ENCODE measurements at regions not wholly inside any gene's neighbourhood (a gene's known extent, or its start where the extent isn't known, plus 50 kb on each side); places are given as distances from the start of the nearest gene placed in this dataset.
"Not testable (repeated sequence)": the region's sequence is repeated elsewhere in the genome, so short reads cannot be mapped to it uniquely, and the experiment has no call there.

DNA sequence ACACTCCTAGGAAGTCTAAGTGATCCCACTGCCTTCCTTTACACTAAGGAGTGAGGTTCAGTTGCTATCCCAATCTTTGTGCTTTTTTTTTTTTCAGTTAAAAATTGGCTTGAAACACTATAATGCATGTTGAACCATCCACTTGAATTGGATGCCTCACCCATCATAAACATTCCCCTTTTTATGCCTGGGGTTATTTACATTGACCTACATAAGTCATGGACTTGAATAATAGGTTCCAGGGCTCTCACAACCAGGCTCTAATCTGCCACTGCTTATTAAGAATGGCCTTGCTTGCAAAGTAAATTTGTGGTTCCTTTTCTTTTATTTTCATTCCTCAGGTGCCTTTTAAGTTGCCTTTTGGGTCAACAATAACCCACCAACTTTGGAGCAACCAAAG lies 236.1 kb upstream of the MEIS1 start:
- Mint-ChIP-seq H3K27me3 (no peaks in the 10 kb centered on the region), H3K27ac (no peak overlapping the region), H3K9me3 (no peaks in the 10 kb centered on the region), H3K4me3 (no peak overlapping the region), H3K4me1 (no peaks in the 10 kb centered on the region), H3K36me3 (no peaks in the 10 kb centered on the region)
- no peak for DNase-seq
- CTCF ChIA-PET = no interaction called here

GRCh38 chr2:66192888-66193287 lies 242.0 kb upstream of the MEIS1 start:
- no peak overlapping the region for H3K4me3 Mint-ChIP-seq
- no peaks in the 10 kb centered on the region for H3K36me3 Mint-ChIP-seq
- peaks cover 3% of the 10 kb centered on the region for H3K9me3 Mint-ChIP-seq
- no peaks in the 10 kb centered on the region for H3K27me3 Mint-ChIP-seq
- no peak for DNase-seq
- no peak overlapping the region for H3K27ac Mint-ChIP-seq
- no peaks in the 10 kb centered on the region for H3K4me1 Mint-ChIP-seq
- CTCF ChIA-PET = no interaction called here

GRCh38 chr2:66191311-66191710 lies 243.6 kb upstream of the MEIS1 start:
- Mint-ChIP-seq H3K4me3 (no peak overlapping the region), H3K9me3 (peaks cover 3% of the 10 kb centered on the region), H3K4me1 (no peaks in the 10 kb centered on the region), H3K36me3 (no peaks in the 10 kb centered on the region), H3K27me3 (no peaks in the 10 kb centered on the region), H3K27ac (no peak overlapping the region)
- CTCF ChIA-PET = no interaction called here
- DNase-seq = no peak

- no peaks in the 10 kb centered on the region for H3K4me1 Mint-ChIP-seq
- H3K36me3 Mint-ChIP-seq = no peaks in the 10 kb centered on the region
- no peak overlapping the region for H3K27ac Mint-ChIP-seq
- H3K27me3 Mint-ChIP-seq = no peaks in the 10 kb centered on the region
- no peak overlapping the region for H3K4me3 Mint-ChIP-seq
- no peak for DNase-seq
- peaks cover 3% of the 10 kb centered on the region for H3K9me3 Mint-ChIP-seq
- CTCF ChIA-PET = no interaction called here
Measured at GRCh38 chr2:66189553-66189952, 245.4 kb upstream of the MEIS1 start.

- Mint-ChIP-seq H3K4me1 (no peaks in the 10 kb centered on the region), H3K36me3 (no peaks in the 10 kb centered on the region), H3K4me3 (no peak overlapping the region), H3K27ac (no peak overlapping the region), H3K27me3 (no peaks in the 10 kb centered on the region), H3K9me3 (no peaks in the 10 kb centered on the region)
- no peak for DNase-seq
- CTCF ChIA-PET = no interaction called here
Measured at GRCh38 chr2:66186537-66186936, 248.4 kb upstream of the MEIS1 start.

GRCh38 chr2:66185497-66186054 lies 249.3 kb upstream of the MEIS1 start:
- H3K27ac Mint-ChIP-seq = no peak overlapping the region
- H3K27me3 Mint-ChIP-seq = no peaks in the 10 kb centered on the region
- no peak for DNase-seq
- no peaks in the 10 kb centered on the region for H3K4me1 Mint-ChIP-seq
- no peaks in the 10 kb centered on the region for H3K9me3 Mint-ChIP-seq
- H3K36me3 Mint-ChIP-seq = no peaks in the 10 kb centered on the region
- CTCF ChIA-PET = no interaction called here
- H3K4me3 Mint-ChIP-seq = no peak overlapping the region

- H3K36me3 Mint-ChIP-seq, H3K4me3 Mint-ChIP-seq, H3K9me3 Mint-ChIP-seq, H3K27me3 Mint-ChIP-seq, DNase-seq, CTCF ChIA-PET, H3K27ac Mint-ChIP-seq, H3K4me1 Mint-ChIP-seq: not testable (repeated sequence)
Measured at GRCh38 chr2:66177128-66177796, 257.7 kb upstream of the MEIS1 start.

DNA sequence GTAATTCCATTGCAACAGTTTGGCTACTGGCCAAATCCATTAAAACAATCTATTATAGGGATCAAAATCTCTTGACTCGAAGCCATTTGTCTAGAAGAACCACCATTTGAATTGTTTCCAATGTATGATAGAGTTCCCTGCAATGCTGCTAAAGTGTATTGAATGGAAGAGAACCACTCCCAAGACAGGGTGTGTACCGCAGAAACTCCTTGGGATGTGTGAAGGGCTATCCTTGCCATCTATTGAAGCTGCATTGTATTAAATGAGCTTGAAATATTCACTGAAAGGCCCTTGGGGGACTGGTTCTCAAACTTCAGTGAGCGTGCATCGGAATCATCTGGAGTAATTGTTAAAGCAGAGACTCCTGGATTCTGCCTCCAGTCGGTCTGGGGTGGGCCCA lies 260.4 kb upstream of the MEIS1 start:
- CTCF ChIA-PET = no interaction called here
- Mint-ChIP-seq H3K27me3 (no peaks in the 10 kb centered on the region), H3K4me3 (no peak overlapping the region)

GRCh38 chr2:66173645-66174044 lies 261.3 kb upstream of the MEIS1 start:
- H3K4me1 Mint-ChIP-seq = no peaks in the 10 kb centered on the region
- H3K9me3 Mint-ChIP-seq = no peaks in the 10 kb centered on the region
- CTCF ChIA-PET = no interaction called here
- H3K27me3 Mint-ChIP-seq = no peaks in the 10 kb centered on the region
- DNase-seq = no peak
- H3K36me3 Mint-ChIP-seq = no peaks in the 10 kb centered on the region
- H3K4me3 Mint-ChIP-seq = no peak overlapping the region
- H3K27ac Mint-ChIP-seq = no peak overlapping the region

More for the DNA sequence above, 260.4 kb upstream of the MEIS1 start:
- H3K9me3 Mint-ChIP-seq = no peaks in the 10 kb centered on the region
- no peak overlapping the region for H3K27ac Mint-ChIP-seq
- H3K4me1 Mint-ChIP-seq = no peaks in the 10 kb centered on the region
- DNase-seq = no peak
- no peaks in the 10 kb centered on the region for H3K36me3 Mint-ChIP-seq

GRCh38 chr2:66171530-66171929 lies 263.4 kb upstream of the MEIS1 start:
- Mint-ChIP-seq H3K4me3 (no peak overlapping the region), H3K4me1 (no peaks in the 10 kb centered on the region), H3K9me3 (no peaks in the 10 kb centered on the region), H3K27ac (no peak overlapping the region), H3K36me3 (no peaks in the 10 kb centered on the region), H3K27me3 (no peaks in the 10 kb centered on the region)
- DNase-seq = no peak
- CTCF ChIA-PET = no interaction called here

DNA sequence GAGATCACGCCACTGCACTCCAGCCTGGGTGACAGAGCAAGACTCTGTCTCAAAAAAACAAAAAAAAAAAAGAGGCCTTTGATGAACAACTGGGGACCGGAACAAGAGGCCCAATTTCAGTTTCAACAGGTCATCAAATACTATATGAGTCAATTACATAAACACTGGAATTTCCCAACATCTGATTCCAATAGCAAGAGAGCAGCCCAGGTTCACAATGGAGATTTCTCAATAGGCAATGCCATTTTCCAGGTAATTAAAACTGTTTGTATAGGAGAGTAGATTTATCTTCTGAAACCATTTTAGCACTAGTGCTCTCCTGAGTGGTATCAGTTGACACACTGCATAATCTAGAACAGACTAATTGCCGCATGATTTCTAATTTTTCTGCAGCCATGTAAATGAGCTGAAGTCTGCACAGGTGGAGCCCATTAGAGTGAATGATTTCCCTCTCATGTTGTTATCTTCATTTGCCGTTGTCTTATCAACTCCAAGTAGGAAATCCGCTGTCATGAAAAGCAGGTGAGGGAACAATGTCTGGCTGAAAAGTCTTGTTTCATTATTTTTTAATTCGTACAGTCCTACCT lies 264.1 kb upstream of the MEIS1 start:
- DNase-seq = no peak
- H3K36me3 Mint-ChIP-seq = no peaks in the 10 kb centered on the region
- H3K27me3 Mint-ChIP-seq = no peaks in the 10 kb centered on the region
- CTCF ChIA-PET = no interaction called here
- no peaks in the 10 kb centered on the region for H3K9me3 Mint-ChIP-seq
- no peak overlapping the region for H3K4me3 Mint-ChIP-seq
- H3K4me1 Mint-ChIP-seq = no peaks in the 10 kb centered on the region
- no peak overlapping the region for H3K27ac Mint-ChIP-seq

DNA sequence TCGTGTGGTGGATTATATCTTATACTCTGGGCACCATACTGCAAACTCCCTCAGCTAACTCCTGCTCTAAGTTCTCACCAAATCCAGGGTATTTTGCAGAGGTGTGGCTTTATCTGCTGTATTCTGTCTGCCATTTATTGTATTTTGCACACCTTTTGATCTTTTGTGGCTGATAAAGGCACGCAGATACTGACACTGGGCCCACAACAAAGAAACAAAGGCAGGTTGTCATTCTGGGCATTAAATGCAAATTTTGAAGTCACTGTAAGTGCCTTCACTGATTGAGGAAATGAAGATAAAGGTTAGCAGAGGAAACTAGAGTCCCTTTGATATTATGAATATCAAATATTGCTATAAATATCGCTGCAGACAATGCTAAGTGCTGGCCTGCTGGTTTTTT lies 265.8 kb upstream of the MEIS1 start:
- no peak overlapping the region for H3K27ac Mint-ChIP-seq
- no peak overlapping the region for H3K4me3 Mint-ChIP-seq
- H3K4me1 Mint-ChIP-seq = no peaks in the 10 kb centered on the region
- H3K27me3 Mint-ChIP-seq = no peaks in the 10 kb centered on the region
- H3K9me3 Mint-ChIP-seq = no peaks in the 10 kb centered on the region
- CTCF ChIA-PET = no interaction called here
- no peaks in the 10 kb centered on the region for H3K36me3 Mint-ChIP-seq
- DNase-seq = no peak

DNA sequence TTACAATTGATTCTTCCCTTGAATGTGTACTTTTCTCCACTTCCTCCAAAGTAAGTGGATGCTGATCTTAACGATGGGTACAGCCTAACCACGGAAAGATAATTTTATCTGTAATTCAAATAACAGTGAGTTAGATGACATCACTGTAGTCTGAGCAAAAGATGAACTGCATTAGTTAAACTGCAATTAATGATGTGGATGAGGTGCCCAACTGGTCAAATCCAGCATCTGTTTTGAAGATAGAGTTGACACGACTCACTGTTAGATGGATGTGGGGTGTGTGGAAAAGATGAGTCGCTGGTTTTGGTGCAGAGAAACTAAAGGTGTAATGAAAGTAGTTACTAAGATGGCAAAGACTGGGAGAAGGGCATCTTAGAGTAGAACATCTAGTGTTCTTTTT lies 270.5 kb upstream of the MEIS1 start:
- Mint-ChIP-seq H3K4me3 (no peak overlapping the region), H3K27ac (no peak overlapping the region)
- CTCF ChIA-PET = no interaction called here

DNA sequence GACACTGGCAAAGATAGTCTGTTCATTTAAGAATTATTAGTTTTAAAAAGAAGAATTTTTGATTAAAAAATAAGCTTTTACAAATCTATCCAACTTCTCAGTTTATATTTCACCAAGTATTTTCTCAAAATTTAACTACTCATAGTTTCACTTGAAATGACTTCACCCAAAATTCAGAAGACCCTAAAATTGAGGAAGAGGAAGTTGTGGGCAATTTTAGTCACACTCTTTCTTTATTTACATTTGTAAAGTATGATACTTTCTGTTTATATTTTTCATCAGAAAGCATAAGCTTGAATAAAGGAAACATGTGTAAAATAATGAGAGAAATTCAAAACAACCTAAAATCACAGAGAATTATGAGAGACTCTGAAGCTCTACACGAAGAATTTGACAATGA lies 278.8 kb upstream of the MEIS1 start:
- Mint-ChIP-seq H3K4me3 (no peak overlapping the region), H3K9me3 (peaks cover 20% of the 10 kb centered on the region), H3K4me1 (no peaks in the 10 kb centered on the region), H3K27ac (no peak overlapping the region), H3K36me3 (no peaks in the 10 kb centered on the region), H3K27me3 (no peaks in the 10 kb centered on the region)
- CTCF ChIA-PET = no interaction called here
- no peak for DNase-seq

More for the DNA sequence above, 270.5 kb upstream of the MEIS1 start:
- no peak for DNase-seq
- Mint-ChIP-seq H3K36me3 (no peaks in the 10 kb centered on the region), H3K27me3 (no peaks in the 10 kb centered on the region), H3K9me3 (no peaks in the 10 kb centered on the region), H3K4me1 (no peaks in the 10 kb centered on the region)

- H3K36me3 Mint-ChIP-seq = no peaks in the 10 kb centered on the region
- H3K9me3 Mint-ChIP-seq = peaks cover 20% of the 10 kb centered on the region
- H3K4me1 Mint-ChIP-seq = no peaks in the 10 kb centered on the region
- H3K4me3 Mint-ChIP-seq = no peak overlapping the region
- no peaks in the 10 kb centered on the region for H3K27me3 Mint-ChIP-seq
- DNase-seq = no peak
- no peak overlapping the region for H3K27ac Mint-ChIP-seq
- CTCF ChIA-PET = no interaction called here
Measured at GRCh38 chr2:66153941-66154340, 281.0 kb upstream of the MEIS1 start.

All from activated naive CD4-positive, alpha-beta T cell treated with anti-CD3 and anti-CD28 coated beads, Interleukin-2, amount 10 ng/mL, durations not matched to agents 7 days and 5 days (primary cell).